GM12878 (cell line): ENCODE measurements at regions not wholly inside any gene's neighbourhood (a gene's known extent, or its start where the extent isn't known, plus 50 kb on each side); places are given as distances from the start of the nearest gene placed in this dataset.

ENCODE experiments used
- ATAC-seq: fragments of 200-7000 bp; cut with Tn5 transposase; 3 replicates; pipeline ENCODE4 v1.9.1; 2020; ENCODE audit warnings: mild to moderate bottlenecking, moderate library complexity
- BruUV-seq: library from RNA; stranded (reverse); fragments of 400-500 nt; replicated peaks from 2 replicates; lab custom pipeline; 2021; lab: Mats Ljungman, UMichigan
- CTCF ChIA-PET: fragments of 300-600 bp; sonication (Branson Sonifier 250); formaldehyde crosslinking; extraction: SDS; loops from one replicate; lab custom pipeline; 2021; ENCODE audit warnings: inconsistent platforms; lab: Yijun Ruan, JAX
- POLR2A ChIA-PET: fragments of 350-600 bp; formaldehyde crosslinking; extraction: SDS; loops from one replicate; lab custom pipeline; 2021; ENCODE audit warnings: inconsistent platforms; lab: Charles Lee
- RAD21 ChIA-PET: fragments of 300-600 bp; sonication (Branson Sonifier 250); formaldehyde crosslinking; loops from one replicate; lab custom pipeline; 2023; ENCODE audit warnings: antibody characterized with exemption; ENCODE audit not compliant: unreplicated experiment; lab: Charles Lee
- SMC1A ChIA-PET: fragments of 300-600 bp; sonication (Branson Sonifier 250); formaldehyde crosslinking; loops from one replicate; lab custom pipeline; 2023; ENCODE audit not compliant: unreplicated experiment, uncharacterized antibody; lab: Charles Lee
- DNase-seq: peaks from one replicate; pipeline ENCODE4 v3.0.0-alpha.2; 2011; ENCODE audit warnings: low read depth, low spot score
- FAIRE-seq: peaks from 3 replicates; lab custom pipeline; 2011; peaks lifted over from hg19 to GRCh38; lab: Jason Lieb, UNC
- H2AFZ ChIP-seq: 2 replicates; pipeline ENCODE4 v1.6.0; 2011; ENCODE audit warnings: low read depth, low read length, control low read depth; ENCODE audit not compliant: control insufficient read depth
- H3K27ac ChIP-seq: 2 replicates; pipeline ENCODE4 v1.5.1; 2011; ENCODE audit warnings: control low read depth; ENCODE audit not compliant: control insufficient read depth, insufficient read depth
- H3K27me3 ChIP-seq, 2 experiments: replicated peaks in 1 of 2; 2 replicates each; pipeline versions ENCODE4 v1.6.0 to v1.6.1; 2011; ENCODE audit warnings: low read length in 1 of 2; ENCODE audit not compliant: control insufficient read depth in 2 of 2, insufficient read depth in 2 of 2
- H3K36me3 ChIP-seq, 2 experiments: 2 replicates each; pipeline ENCODE4 v1.5.1; 2011; ENCODE audit warnings: low read length in 1 of 2; ENCODE audit not compliant: control insufficient read depth in 2 of 2, insufficient read depth in 2 of 2
- H3K4me1 ChIP-seq: 2 replicates; pipeline ENCODE4 v1.6.1; 2011; ENCODE audit warnings: mild to moderate bottlenecking, low read length, moderate library complexity, mixed read lengths; ENCODE audit not compliant: control insufficient read depth, insufficient read depth
- H3K4me2 ChIP-seq: 2 replicates; pipeline ENCODE4 v1.6.0; 2011; ENCODE audit warnings: control low read depth; ENCODE audit not compliant: control insufficient read depth, insufficient read depth
- H3K4me3 ChIP-seq: fragments of 200-600 bp; sonication (generic); 2 replicates; pipeline ENCODE4 v1.5.1; 2016
- H3K79me2 ChIP-seq: 2 replicates; pipeline ENCODE4 v1.6.0; 2011; ENCODE audit warnings: low read length; ENCODE audit not compliant: control insufficient read depth, insufficient read depth
- H3K9ac ChIP-seq: 2 replicates; pipeline ENCODE4 v1.8.0; 2011; ENCODE audit warnings: low read length, control low read depth, mixed read lengths; ENCODE audit not compliant: control insufficient read depth, insufficient read depth
- H3K9me3 ChIP-seq: replicated peaks from 3 replicates; pipeline ENCODE4 v1.5.1; 2011; ENCODE audit warnings: mild to moderate bottlenecking, low read length; ENCODE audit not compliant: control insufficient read depth, insufficient read depth
- H4K20me1 ChIP-seq: 2 replicates; pipeline ENCODE4 v1.6.0; 2011; ENCODE audit not compliant: control insufficient read depth, insufficient read depth
- BCL11A ChIP-seq: IDR thresholded peaks from 2 replicates; pipeline ENCODE4 v1.6.1; 2011; ENCODE audit warnings: low read depth, low read length
- BCLAF1 ChIP-seq: fragments of 450-650 bp; IDR thresholded peaks from 2 replicates; pipeline ENCODE4 v1.6.1; 2017; ENCODE audit warnings: antibody characterized with exemption, mild to moderate bottlenecking, moderate library complexity
- CHD4 ChIP-seq: fragments of 200-600 bp; sonication (generic); IDR thresholded peaks from 2 replicates; pipeline ENCODE4 v1.6.1; 2016; ENCODE audit warnings: mild to moderate bottlenecking
- CREM ChIP-seq: IDR thresholded peaks from 2 replicates; pipeline ENCODE4 v1.6.1; 2014; ENCODE audit warnings: antibody characterized with exemption, low read depth
- FOXK2 ChIP-seq: fragments of 450-650 bp; IDR thresholded peaks from 2 replicates; pipeline ENCODE4 v1.6.1; 2017; ENCODE audit warnings: mild to moderate bottlenecking, moderate library complexity
- HDGF ChIP-seq: fragments of 450-650 bp; IDR thresholded peaks from 2 replicates; pipeline ENCODE4 v1.6.1; 2016; ENCODE audit warnings: antibody characterized with exemption
- MXI1 ChIP-seq: fragments of 150-350 bp; IDR thresholded peaks from 2 replicates; pipeline ENCODE4 v1.6.1; 2011; ENCODE audit warnings: low read depth, mild to moderate bottlenecking, inconsistent platforms, low read length, improper control_type of control experiment
- NBN ChIP-seq: fragments of 450-650 bp; IDR thresholded peaks from 2 replicates; pipeline ENCODE4 v1.6.1; 2016
- POLR2AphosphoS5 ChIP-seq: IDR thresholded peaks from 2 replicates; pipeline ENCODE4 v1.6.1; 2011; ENCODE audit warnings: mild to moderate bottlenecking, low read length, inconsistent platforms
- RAD51 ChIP-seq: fragments of 450-650 bp; IDR thresholded peaks from 2 replicates; pipeline ENCODE4 v1.6.1; 2016; ENCODE audit warnings: moderate library complexity, mild to moderate bottlenecking, inconsistent platforms
- SMC3 ChIP-seq: IDR thresholded peaks from 2 replicates; pipeline ENCODE4 v1.6.1; 2011; ENCODE audit warnings: low read length, improper control_type of control experiment, borderline replicate concordance
- WGBS: methylation state at CpG from one replicate; pipeline ENCODE4 v1.1.6; 2016; ENCODE audit warnings: low lambda C conversion rate; ENCODE audit not compliant: insufficient replicate concordance, insufficient coverage; ENCODE audit errors: missing lambda C conversion rate; 5-methylcytosine and 5-hydroxymethylcytosine counted together
- in situ Hi-C: fragments of 300-500 bp; cut with MboI; formaldehyde crosslinking; loops from 9 replicates; pipeline ENCODE4 v1.14.3; 2018; ENCODE audit warnings: mixed read lengths
- intact Hi-C: fragments of 100-400 bp; cut with micrococcal nuclease; formaldehyde crosslinking; loops from one replicate; pipeline ENCODE4 v1.14.2; 2022; ENCODE audit not compliant: unreplicated experiment

DNA sequence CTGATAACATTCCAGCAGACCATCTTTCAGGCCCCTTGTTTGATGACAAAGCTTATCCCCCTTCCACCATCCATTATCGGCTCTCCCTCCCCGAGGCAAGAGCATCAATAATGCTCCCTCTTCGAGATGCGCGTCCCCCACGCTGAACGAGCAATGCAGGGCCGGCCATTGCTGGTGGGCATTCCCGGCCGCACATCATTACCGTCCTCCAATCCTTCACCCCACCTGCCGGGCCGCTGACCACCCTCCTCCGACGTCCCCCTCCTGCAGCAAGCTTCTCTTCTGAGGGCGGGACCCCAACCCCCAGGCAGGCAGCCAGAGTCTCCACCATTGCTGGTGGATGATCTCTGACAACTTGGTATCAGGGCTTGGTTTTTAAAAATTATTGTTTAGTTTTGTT is 208.6 kb downstream of the SMAD2 start:
- no peak overlapping the region for H3K4me2 ChIP-seq
- ChIA-PET RAD21 (no interaction called here), CTCF (no interaction called here), SMC1A (no interaction called here), POLR2A (no interaction called here)
- no peaks in the 10 kb centered on the region for H3K9me3 ChIP-seq
- no peak for FAIRE-seq
- no peak overlapping the region for H2AFZ ChIP-seq
- no peak overlapping the region for H3K4me3 ChIP-seq
- no TSS peak for BruUV-seq
- in situ Hi-C loops (no loop called here), intact Hi-C loops (no loop called here)
- H3K36me3 ChIP-seq, result no peaks in the 10 kb centered on the region
- no peak for ATAC-seq
- H3K79me2 ChIP-seq, result no peaks in the 10 kb centered on the region
- 59% methylated on average over 16 of the region's 16 CpGs for WGBS
- H3K9ac ChIP-seq, result no peak overlapping the region
- TF ChIP-seq SMC3 (no peak), FOXK2 (no peak), CREM (no peak), POLR2AphosphoS5 (no peak), HDGF (no peak), BCL11A (no peak), RAD51 (no peak), BCLAF1 (no peak), MXI1 (no peak), CHD4 (no peak), NBN (no peak)
- no peak for DNase-seq
- no peaks in the 10 kb centered on the region for H3K4me1 ChIP-seq
- H3K27me3 ChIP-seq, result peaks cover 1 to 3% of the 10 kb centered on the region in 2 experiments; a peak in 3 of 4 replicates
- H4K20me1 ChIP-seq, result no peaks in the 10 kb centered on the region
- no peak overlapping the region for H3K27ac ChIP-seq
